Fibroblast of lung (primary cell): ENCODE measurements at regions not wholly inside any gene's neighbourhood (a gene's known extent, or its start where the extent isn't known, plus 50 kb on each side); places are given as distances from the start of the nearest gene placed in this dataset.

Experiments
- EZH2 ChIP-seq: IDR thresholded peaks from 2 replicates; pipeline ENCODE4 v1.5.1; 2012; ENCODE audit warnings: low read length, control low read depth, mild to moderate bottlenecking; ENCODE audit errors: missing control alignments
- TF ChIP-seq, protein P1 (sequence below), 2 donors: IDR thresholded peaks in 1 of 2; conservative IDR thresholded peaks in 1 of 2; 1 replicate in 1 of 2; 2 replicates in 1 of 2; pipeline ENCODE4 v1.5.1; 2011 to 2012; ENCODE audit warnings: low read length in 2 of 2, control low read depth in 1 of 2, inconsistent platforms in 1 of 2, low read depth in 1 of 2, mild to moderate bottlenecking in 1 of 2

DNA sequence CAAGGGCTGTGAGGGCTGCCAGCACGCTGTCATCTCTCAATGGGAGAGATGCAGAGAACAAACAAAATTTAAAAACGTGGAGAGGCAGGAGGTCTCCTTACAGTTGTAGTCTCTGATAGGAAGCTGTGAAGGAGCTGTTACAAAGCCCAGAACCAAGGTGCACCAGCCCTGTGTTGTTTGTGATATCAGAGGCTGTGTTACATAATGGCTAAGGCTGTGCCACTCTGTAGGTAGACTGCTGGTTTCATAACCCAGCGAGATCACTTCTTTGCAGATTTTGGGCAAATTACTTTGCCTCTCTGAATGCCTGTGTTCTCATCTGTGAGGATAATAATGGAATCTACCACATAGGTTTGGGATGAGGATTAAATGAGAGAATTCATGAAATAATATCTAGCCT lies 1480.7 kb upstream of the WWC1 start:
- TF ChIP-seq, protein P1, sequence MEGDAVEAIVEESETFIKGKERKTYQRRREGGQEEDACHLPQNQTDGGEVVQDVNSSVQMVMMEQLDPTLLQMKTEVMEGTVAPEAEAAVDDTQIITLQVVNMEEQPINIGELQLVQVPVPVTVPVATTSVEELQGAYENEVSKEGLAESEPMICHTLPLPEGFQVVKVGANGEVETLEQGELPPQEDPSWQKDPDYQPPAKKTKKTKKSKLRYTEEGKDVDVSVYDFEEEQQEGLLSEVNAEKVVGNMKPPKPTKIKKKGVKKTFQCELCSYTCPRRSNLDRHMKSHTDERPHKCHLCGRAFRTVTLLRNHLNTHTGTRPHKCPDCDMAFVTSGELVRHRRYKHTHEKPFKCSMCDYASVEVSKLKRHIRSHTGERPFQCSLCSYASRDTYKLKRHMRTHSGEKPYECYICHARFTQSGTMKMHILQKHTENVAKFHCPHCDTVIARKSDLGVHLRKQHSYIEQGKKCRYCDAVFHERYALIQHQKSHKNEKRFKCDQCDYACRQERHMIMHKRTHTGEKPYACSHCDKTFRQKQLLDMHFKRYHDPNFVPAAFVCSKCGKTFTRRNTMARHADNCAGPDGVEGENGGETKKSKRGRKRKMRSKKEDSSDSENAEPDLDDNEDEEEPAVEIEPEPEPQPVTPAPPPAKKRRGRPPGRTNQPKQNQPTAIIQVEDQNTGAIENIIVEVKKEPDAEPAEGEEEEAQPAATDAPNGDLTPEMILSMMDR (conservative IDR thresholded peaks at IDR 0.05 in 1 of 2, IDR thresholded peaks at IDR 0.05 in 1 of 2; ENCODE audit: low read depth in 1 of 2, low read length in 2 of 2) = no peak
- TF ChIP-seq EZH2 = no peak
